Loucy (cell line): ENCODE measurements at regions not wholly inside any gene's neighbourhood (a gene's known extent, or its start where the extent isn't known, plus 50 kb on each side); places are given as distances from the start of the nearest gene placed in this dataset.

Experiments used
- EZH2phosphoT487 ChIP-seq: fragments of 200-600 bp; IDR thresholded peaks from 2 replicates; pipeline ENCODE4 v1.6.1; 2018; ENCODE audit warnings: antibody characterized with exemption, mild to moderate bottlenecking, moderate library complexity, borderline replicate concordance
- TF ChIP-seq, protein P1 (sequence below): fragments of 200-600 bp; sonication (generic); conservative IDR thresholded peaks from 2 replicates; pipeline ENCODE4 v1.5.1; 2014; ENCODE audit warnings: mild to moderate bottlenecking, antibody characterized with exemption, low read length

DNA sequence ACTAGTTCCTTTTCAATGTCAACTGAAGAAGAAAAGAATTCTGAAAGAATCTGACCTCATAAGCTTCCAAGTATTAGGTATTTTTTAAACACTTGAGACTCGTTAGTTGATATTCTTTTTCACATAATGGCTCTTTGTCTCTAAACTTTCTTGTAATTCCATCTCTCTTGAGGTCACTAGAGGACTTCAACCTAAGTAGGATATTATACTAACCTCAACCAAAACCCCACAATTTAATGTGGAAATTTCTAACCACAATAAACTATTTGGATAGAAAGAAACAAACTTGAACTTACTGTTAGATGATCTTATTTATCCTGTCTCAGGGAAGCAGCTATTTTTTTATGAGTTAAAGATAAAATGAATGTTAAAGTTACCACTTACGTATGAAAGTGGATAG lies 206.9 kb upstream of the FSIP2 start:
- TF ChIP-seq, protein P1, sequence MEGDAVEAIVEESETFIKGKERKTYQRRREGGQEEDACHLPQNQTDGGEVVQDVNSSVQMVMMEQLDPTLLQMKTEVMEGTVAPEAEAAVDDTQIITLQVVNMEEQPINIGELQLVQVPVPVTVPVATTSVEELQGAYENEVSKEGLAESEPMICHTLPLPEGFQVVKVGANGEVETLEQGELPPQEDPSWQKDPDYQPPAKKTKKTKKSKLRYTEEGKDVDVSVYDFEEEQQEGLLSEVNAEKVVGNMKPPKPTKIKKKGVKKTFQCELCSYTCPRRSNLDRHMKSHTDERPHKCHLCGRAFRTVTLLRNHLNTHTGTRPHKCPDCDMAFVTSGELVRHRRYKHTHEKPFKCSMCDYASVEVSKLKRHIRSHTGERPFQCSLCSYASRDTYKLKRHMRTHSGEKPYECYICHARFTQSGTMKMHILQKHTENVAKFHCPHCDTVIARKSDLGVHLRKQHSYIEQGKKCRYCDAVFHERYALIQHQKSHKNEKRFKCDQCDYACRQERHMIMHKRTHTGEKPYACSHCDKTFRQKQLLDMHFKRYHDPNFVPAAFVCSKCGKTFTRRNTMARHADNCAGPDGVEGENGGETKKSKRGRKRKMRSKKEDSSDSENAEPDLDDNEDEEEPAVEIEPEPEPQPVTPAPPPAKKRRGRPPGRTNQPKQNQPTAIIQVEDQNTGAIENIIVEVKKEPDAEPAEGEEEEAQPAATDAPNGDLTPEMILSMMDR: no peak
- no peak for TF ChIP-seq EZH2phosphoT487
